CD4-positive, alpha-beta T cell treated with Interleukin-15 for 4 hours (primary cell): ENCODE measurements at regions not wholly inside any gene's neighbourhood (a gene's known extent, or its start where the extent isn't known, plus 50 kb on each side); places are given as distances from the start of the nearest gene placed in this dataset.

Source experiments
- DNase-seq: peaks from one replicate; pipeline ENCODE4 v3.0.0-alpha.2; 2020; ENCODE audit warnings: low spot score

DNA sequence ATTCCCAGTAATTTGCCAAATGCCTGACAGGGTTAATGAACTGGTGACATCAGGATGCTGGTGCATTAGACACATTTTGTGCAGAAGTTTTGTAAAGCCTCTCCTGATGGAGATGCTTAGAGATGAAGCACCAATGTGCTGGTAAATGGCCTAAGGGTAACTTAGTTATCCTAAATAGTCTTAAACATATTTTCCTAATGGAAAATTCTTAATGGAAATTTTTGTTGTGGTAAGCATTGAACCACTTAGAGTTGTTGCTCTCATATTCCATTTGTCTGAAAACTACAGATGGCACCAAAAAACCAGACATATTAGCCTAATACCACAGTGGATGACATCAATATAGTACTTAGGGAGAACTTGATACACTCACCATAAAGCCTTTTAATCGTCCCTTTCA lies 154.5 kb upstream of the ANK2 start:
- no peak for DNase-seq

DNA sequence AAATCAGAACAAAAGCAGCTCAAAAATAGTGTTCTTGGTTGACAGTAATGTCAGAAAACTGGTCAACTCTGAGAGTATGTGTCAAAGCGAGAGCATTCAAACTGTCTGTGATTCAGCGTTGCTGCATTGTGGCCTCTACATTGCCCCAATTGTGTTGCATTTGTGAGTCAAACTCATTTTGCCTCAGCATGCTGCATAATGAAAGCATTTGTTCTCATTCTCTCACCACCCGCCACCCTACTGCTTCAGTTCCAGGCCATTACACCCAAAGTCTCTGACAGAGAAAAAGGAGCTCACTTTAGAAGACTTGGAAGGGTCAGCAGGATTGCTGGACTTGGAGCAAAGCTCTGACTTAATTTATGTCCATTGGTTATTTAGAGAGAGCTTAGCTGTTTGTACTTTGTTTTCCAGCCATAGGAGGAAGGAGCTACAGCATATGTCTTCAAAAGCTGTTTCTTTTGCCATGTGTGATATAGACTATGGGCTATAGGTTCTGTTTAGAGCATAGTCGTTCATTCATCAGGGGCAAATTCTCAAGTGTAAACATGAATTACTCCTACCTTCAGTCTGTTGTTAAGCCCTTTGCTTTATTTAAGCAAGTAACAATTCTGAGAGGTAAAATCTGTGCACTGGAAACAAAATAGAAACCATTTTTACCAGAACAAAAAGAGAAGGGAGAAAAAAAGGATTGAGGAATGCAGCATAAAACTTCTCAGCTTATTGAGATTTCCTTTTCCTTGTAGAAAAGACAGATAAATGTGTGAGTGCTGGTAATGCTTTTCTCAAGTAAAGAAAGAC lies 153.4 kb upstream of the ANK2 start:
- no peak for DNase-seq

GRCh38 chr4:112896609-112897190 lies 152.8 kb upstream of the ANK2 start:
- DNase-seq: no peak

GRCh38 chr4:112897543-112897942 lies 151.9 kb upstream of the ANK2 start:
- no peak for DNase-seq

GRCh38 chr4:112898357-112899141 lies 150.9 kb upstream of the ANK2 start:
- no peak for DNase-seq

- DNase-seq: no peak
These were observed 149.0 kb upstream of the ANK2 start for GRCh38 chr4:112900416-112900815.

DNA sequence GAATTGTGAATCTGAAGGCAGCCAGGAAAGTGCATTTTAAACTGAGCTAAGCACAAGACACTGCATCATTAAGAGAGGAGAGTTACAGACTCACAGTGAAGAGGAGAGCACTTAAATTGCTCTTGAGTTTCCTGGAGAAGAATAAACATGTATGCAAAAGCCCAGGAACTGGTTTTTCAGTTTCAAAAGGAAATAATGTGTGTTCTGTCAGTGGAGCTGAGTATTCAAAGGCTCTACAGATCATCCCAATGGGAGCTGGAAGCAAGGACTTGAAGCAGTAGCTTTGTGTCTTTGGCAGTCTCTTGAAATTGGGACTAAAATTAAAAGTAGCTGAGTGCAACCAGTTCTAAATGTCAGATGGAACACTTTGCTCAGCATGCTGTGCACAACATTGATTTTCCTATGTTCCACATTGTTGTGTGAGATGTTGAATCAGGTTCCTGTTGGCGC lies 147.5 kb upstream of the ANK2 start:
- DNase-seq: no peak

- no peak for DNase-seq
These were observed 143.7 kb upstream of the ANK2 start for GRCh38 chr4:112905728-112906127.

DNA sequence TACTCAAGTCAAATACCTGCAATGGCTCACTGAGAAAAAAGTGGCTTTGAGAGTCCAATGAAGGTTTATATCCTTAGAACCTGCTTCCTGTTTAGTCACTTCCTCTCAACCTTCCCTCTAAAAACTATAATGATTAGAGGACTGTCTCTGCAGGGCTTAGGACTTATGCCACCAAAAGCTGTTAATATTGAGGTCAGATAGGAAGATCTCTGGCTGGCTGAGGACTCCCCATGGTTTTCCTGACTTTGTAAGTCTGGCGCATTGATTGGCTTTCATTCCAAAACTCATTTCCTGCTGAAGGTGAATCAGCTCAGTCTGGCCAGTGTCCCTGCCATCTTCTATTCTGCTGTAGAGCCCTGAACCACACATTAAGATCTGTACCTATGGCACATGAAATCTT lies 140.9 kb upstream of the ANK2 start:
- DNase-seq: no peak

DNA sequence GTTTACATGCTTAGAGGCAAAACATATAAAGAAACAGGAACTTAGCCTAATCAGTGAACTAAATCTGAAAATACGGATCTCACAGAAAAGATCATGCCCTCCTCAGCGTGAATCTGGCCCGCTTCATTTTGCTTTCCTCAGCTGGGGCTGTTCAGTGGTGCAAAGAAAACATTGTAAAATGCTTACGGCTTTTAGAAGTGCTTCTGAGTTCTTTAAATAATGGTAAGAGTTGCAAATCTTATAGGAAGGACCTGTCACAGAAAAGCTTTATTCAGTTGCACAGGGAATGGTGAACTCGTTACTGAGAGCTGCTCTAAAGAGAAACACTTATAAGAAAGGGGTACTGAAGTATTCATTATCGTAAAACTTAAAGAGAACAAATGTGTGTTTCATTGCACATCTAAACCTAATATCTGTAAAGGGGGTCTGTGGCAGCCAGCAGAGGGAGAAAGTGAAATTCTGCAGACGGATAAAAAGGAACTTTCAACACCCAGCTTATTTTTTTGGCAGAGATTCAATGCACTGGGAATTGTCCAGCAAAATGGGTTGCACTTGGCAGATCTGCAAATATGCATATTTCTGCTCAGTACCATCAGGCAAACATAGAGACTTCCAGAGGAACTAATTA lies 139.2 kb upstream of the ANK2 start:
- no peak for DNase-seq

GRCh38 chr4:112916868-112917267 lies 132.6 kb upstream of the ANK2 start:
- no peak for DNase-seq

- no peak for DNase-seq
These were observed 125.9 kb upstream of the ANK2 start for GRCh38 chr4:112923516-112923915.

GRCh38 chr4:112926819-112927218 lies 122.6 kb upstream of the ANK2 start:
- DNase-seq: no peak

DNA sequence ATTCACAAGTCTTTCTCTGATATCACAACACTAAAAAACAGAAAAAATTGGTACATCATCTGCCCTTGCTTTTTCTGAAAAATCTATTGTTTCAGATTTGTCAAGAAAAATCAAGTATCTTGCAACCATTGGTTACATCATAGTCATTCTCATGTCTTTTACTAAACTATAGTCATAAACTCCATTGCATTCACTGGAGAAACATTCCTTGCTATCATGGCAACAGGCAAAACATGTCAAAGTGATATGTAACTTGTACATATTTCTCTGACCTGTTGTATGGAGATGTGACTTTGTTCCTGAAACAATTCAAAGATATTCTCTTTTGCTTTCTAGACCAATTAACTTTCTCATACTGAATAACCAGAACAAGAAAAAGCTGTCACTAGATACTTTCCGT lies 121.9 kb upstream of the ANK2 start:
- no peak for DNase-seq

- no peak for DNase-seq
These were observed 118.5 kb upstream of the ANK2 start for GRCh38 chr4:112931001-112931400.

GRCh38 chr4:112933790-112934189 lies 115.7 kb upstream of the ANK2 start:
- DNase-seq: no peak

DNA sequence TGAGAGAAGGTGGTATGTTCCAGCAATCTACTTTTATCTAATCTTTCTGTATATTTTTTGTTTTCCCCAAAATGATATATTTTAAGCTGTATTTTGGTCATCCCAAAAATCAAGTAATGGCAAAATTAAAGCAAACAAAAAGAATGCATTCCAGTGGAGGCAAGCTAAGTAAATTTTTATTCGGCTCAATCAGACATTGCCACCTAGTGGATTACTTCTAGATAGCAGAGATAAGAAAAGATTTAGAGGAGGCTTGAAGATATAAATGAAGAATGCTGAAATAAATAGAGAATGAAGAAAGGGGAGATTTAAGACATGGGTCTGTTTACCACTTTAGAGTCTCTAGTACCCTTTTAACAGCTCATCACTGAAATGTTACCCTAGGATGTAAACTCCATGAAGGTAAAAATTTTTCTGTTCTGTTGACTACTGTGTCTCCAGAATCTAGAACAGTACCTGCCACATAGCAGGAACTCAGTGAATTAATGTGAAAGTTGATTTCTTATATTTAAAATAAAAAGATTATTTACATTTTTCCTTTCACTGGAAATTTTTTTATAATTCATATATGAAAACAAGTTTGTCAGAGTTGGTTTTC lies 110.9 kb upstream of the ANK2 start:
- DNase-seq: no peak

DNA sequence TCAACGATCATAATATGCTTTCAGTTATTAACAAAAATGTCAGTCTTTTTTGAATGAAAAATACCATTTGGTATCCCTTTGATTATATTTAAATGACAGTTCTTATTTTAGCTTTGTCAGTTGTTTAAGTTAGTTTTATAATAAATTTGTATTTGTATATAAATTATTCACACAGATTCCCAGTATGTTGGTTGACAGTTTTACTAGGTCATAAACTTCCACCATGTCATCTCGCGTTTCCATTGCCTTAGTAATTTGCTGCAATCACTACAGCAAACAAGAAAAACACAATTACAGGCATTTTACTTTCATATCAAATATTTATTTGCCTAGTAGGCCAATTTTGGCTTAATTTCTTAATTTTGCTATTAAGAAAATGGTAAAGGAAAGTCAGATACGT lies 109.6 kb upstream of the ANK2 start:
- no peak for DNase-seq

DNA sequence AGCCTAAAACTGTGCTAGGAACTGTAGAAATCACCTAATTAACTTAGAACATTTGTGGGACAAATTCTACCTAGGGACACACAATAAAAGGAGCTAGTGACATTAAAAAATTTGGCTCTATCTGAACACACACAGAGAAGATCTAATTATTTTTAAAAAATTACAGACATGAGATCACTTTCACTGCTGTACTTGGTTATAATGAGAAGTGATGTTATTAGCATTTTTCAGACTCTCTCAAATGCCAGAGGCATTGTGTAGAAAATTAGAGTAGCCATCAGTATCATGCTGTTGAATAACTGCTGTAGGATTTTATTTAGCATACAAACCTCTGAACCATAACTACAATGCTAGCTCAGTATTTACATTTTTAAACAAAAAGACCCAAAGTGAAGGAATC lies 109.1 kb upstream of the ANK2 start:
- no peak for DNase-seq

DNA sequence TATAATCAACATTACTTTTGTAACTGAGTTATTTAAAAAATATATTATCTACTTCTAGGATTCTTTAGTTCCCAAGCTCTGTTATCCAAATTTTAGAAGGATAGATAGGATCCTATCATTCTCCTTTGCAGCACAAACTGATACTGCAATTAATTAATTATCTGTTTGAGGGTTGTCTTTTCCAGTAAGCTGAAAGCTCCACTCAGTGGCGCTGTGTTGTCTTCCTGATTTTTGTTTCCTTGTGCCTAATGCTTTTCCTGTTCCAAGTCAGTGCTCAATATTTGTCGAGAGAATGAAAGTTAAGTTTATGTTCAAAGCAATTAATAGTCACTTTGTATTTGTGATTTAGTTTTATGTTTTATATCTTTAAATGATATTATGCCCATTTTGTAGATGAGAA lies 107.4 kb upstream of the ANK2 start:
- no peak for DNase-seq

- DNase-seq: no peak
These were observed 106.5 kb upstream of the ANK2 start for GRCh38 chr4:112942997-112943396.

- no peak for DNase-seq
These were observed 105.4 kb upstream of the ANK2 start for GRCh38 chr4:112944006-112944405.
